NT2/D1 (cell line): ENCODE measurements at regions not wholly inside any gene's neighbourhood (a gene's known extent, or its start where the extent isn't known, plus 50 kb on each side); places are given as distances from the start of the nearest gene placed in this dataset.

Experiments
- DNase-seq: peaks from one replicate; pipeline ENCODE4 v3.0.0-alpha.2; 2011; ENCODE audit warnings: low read depth, low spot score
- H3K27me3 ChIP-seq: 2 replicates; pipeline ENCODE4 v1.6.0; 2011; ENCODE audit warnings: mild to moderate bottlenecking; ENCODE audit not compliant: insufficient read length, insufficient read depth
- H3K36me3 ChIP-seq: 2 replicates; pipeline ENCODE4 v1.6.1; 2011; ENCODE audit warnings: mild to moderate bottlenecking, low read length, mixed read lengths; ENCODE audit not compliant: insufficient read depth, insufficient read length
- H3K4me1 ChIP-seq: 2 replicates; pipeline ENCODE4 v1.5.1; 2011; ENCODE audit not compliant: insufficient read depth, insufficient read length
- H3K4me3 ChIP-seq: 2 replicates; pipeline ENCODE4 v1.5.1; 2011; ENCODE audit warnings: low read depth; ENCODE audit not compliant: insufficient read length
- H3K9ac ChIP-seq: 2 replicates; pipeline ENCODE4 v1.6.0; 2011; ENCODE audit warnings: low read depth; ENCODE audit not compliant: insufficient read length
- H3K9me3 ChIP-seq: 2 replicates; pipeline ENCODE4 v1.5.1; 2011; ENCODE audit warnings: mild to moderate bottlenecking, low read length; ENCODE audit not compliant: insufficient read depth
- SUZ12 ChIP-seq: IDR thresholded peaks from 2 replicates; pipeline ENCODE4 v1.6.1; 2011; ENCODE audit not compliant: insufficient read length, insufficient read depth; ENCODE audit errors: extremely low read depth
- YY1 ChIP-seq: IDR thresholded peaks from 2 replicates; pipeline ENCODE4 v1.6.1; 2011; ENCODE audit not compliant: insufficient read length, insufficient read depth
- ZNF274 ChIP-seq: IDR thresholded peaks from 2 replicates; pipeline ENCODE4 v1.6.1; 2011; ENCODE audit warnings: mild to moderate bottlenecking, low read depth, low read length

- no peaks in the 10 kb centered on the region for H3K9me3 ChIP-seq
- H3K9ac ChIP-seq: no peak overlapping the region
- no peak overlapping the region for H3K4me3 ChIP-seq
- no peaks in the 10 kb centered on the region for H3K4me1 ChIP-seq
- no peak for DNase-seq
- H3K36me3 ChIP-seq: no peaks in the 10 kb centered on the region
- no peak for TF ChIP-seq ZNF274
- TF ChIP-seq SUZ12: no peak
- no peak for TF ChIP-seq YY1
- no peaks in the 10 kb centered on the region for H3K27me3 ChIP-seq
Observed at GRCh38 chr10:57973451-57973850, 294.2 kb downstream of the IPMK start.

GRCh38 chr10:57972783-57973182, 294.9 kb downstream of the IPMK start:
- no peak overlapping the region for H3K9ac ChIP-seq
- no peak for TF ChIP-seq ZNF274
- TF ChIP-seq YY1: no peak
- no peak for TF ChIP-seq SUZ12
- no peaks in the 10 kb centered on the region for H3K4me1 ChIP-seq
- no peak for DNase-seq
- H3K27me3 ChIP-seq: no peaks in the 10 kb centered on the region
- H3K9me3 ChIP-seq: no peaks in the 10 kb centered on the region
- H3K36me3 ChIP-seq: no peaks in the 10 kb centered on the region
- H3K4me3 ChIP-seq: no peak overlapping the region

- no peak for DNase-seq
- no peaks in the 10 kb centered on the region for H3K36me3 ChIP-seq
- no peaks in the 10 kb centered on the region for H3K9me3 ChIP-seq
- no peaks in the 10 kb centered on the region for H3K4me1 ChIP-seq
- H3K4me3 ChIP-seq: no peak overlapping the region
- H3K9ac ChIP-seq: no peak overlapping the region
- TF ChIP-seq ZNF274 (no peak), YY1 (no peak), SUZ12 (no peak)
- no peaks in the 10 kb centered on the region for H3K27me3 ChIP-seq
Observed at GRCh38 chr10:57968328-57969016, 299.2 kb downstream of the IPMK start.

- Histone ChIP-seq H3K27me3 (no peaks in the 10 kb centered on the region), H3K4me1 (no peaks in the 10 kb centered on the region), H3K4me3 (no peak overlapping the region), H3K9ac (no peak overlapping the region), H3K9me3 (no peaks in the 10 kb centered on the region), H3K36me3 (no peaks in the 10 kb centered on the region)
- no peak for DNase-seq
- TF ChIP-seq ZNF274 (no peak), SUZ12 (no peak), YY1 (no peak)
Observed at GRCh38 chr10:57964351-57964750, 303.3 kb downstream of the IPMK start.

GRCh38 chr10:57963546-57963945, 304.1 kb downstream of the IPMK start:
- Histone ChIP-seq H3K4me1 (no peaks in the 10 kb centered on the region), H3K4me3 (no peak overlapping the region), H3K9me3 (no peaks in the 10 kb centered on the region), H3K27me3 (no peaks in the 10 kb centered on the region), H3K9ac (no peak overlapping the region), H3K36me3 (no peaks in the 10 kb centered on the region)
- TF ChIP-seq YY1 (no peak), ZNF274 (no peak), SUZ12 (no peak)
- DNase-seq: no peak

- no peaks in the 10 kb centered on the region for H3K36me3 ChIP-seq
- DNase-seq: no peak
- no peaks in the 10 kb centered on the region for H3K4me1 ChIP-seq
- TF ChIP-seq YY1 (no peak), ZNF274 (no peak), SUZ12 (no peak)
- H3K9ac ChIP-seq: no peak overlapping the region
- no peak overlapping the region for H3K4me3 ChIP-seq
- no peaks in the 10 kb centered on the region for H3K27me3 ChIP-seq
- H3K9me3 ChIP-seq: no peaks in the 10 kb centered on the region
Observed at GRCh38 chr10:57962839-57963238, 304.9 kb downstream of the IPMK start.

GRCh38 chr10:57961487-57961886, 306.2 kb downstream of the IPMK start:
- Histone ChIP-seq H3K9ac (no peak overlapping the region), H3K4me1 (no peaks in the 10 kb centered on the region), H3K27me3 (no peaks in the 10 kb centered on the region), H3K9me3 (no peaks in the 10 kb centered on the region), H3K36me3 (no peaks in the 10 kb centered on the region), H3K4me3 (no peak overlapping the region)
- TF ChIP-seq ZNF274: no peak
- TF ChIP-seq SUZ12: no peak
- TF ChIP-seq YY1: no peak
- no peak for DNase-seq
